D721Med (cell line): ENCODE measurements at regions not wholly inside any gene's neighbourhood (a gene's known extent, or its start where the extent isn't known, plus 50 kb on each side); places are given as distances from the start of the nearest gene placed in this dataset.
"Not testable (repeated sequence)": the region's sequence is repeated elsewhere in the genome, so short reads cannot be mapped to it uniquely, and the experiment has no call there.

ENCODE experiments used
- DNase-seq: peaks from one replicate; pipeline ENCODE4 v3.0.0; 2011; ENCODE audit warnings: low spot score; ENCODE audit not compliant: insufficient read length
- FAIRE-seq: peaks from 2 replicates; lab custom pipeline; 2011; peaks lifted over from hg19 to GRCh38; lab: Jason Lieb, UNC
- TF ChIP-seq, protein P1 (sequence below): IDR thresholded peaks from 2 replicates; pipeline ENCODE4 v1.5.1; 2012; ENCODE audit warnings: mild to moderate bottlenecking, control low read depth; ENCODE audit not compliant: insufficient read depth; ENCODE audit errors: missing control alignments

DNA sequence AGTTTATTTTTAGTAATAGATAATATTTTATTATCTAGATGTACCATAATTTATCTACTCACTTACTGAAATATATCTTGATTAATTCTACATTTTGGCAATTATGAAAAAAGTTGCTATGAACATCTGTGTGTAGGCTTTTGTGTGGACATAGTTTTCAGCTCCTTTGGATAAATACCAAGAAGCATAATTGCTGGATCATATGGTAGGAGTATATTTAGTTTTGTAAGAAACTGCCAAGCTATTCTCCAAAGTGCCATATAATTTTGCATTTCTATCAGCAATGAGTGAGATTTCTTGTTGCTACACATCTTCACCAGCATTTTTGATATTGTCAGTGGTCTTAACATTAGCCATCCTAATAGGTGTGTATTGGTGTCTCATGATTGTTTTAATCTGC, 882.6 kb upstream of the GRIA3 start:
- no peak for FAIRE-seq
- no peak for DNase-seq
- TF ChIP-seq, protein P1, sequence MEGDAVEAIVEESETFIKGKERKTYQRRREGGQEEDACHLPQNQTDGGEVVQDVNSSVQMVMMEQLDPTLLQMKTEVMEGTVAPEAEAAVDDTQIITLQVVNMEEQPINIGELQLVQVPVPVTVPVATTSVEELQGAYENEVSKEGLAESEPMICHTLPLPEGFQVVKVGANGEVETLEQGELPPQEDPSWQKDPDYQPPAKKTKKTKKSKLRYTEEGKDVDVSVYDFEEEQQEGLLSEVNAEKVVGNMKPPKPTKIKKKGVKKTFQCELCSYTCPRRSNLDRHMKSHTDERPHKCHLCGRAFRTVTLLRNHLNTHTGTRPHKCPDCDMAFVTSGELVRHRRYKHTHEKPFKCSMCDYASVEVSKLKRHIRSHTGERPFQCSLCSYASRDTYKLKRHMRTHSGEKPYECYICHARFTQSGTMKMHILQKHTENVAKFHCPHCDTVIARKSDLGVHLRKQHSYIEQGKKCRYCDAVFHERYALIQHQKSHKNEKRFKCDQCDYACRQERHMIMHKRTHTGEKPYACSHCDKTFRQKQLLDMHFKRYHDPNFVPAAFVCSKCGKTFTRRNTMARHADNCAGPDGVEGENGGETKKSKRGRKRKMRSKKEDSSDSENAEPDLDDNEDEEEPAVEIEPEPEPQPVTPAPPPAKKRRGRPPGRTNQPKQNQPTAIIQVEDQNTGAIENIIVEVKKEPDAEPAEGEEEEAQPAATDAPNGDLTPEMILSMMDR, result no peak

DNA sequence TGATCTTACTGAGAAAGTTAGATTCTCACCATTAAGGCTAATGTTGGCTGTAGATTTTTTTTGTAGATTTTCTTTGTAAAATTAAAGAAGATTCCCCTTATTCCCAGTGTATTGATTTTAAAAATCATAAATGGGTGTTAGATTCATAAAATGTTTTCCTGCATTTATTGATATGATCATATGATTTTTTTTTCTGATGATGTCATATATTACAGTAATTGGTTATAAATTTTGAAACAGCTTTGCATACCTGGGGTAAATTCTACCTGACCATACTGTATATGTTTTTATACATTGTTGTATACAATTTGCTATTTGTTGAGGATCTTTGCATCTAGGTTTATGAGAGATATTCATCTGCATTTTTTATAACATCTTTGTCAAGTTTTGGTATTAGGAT, 880.3 kb upstream of the GRIA3 start:
- TF ChIP-seq, protein P1, result no peak
- DNase-seq (no peak), FAIRE-seq (no peak)

DNA sequence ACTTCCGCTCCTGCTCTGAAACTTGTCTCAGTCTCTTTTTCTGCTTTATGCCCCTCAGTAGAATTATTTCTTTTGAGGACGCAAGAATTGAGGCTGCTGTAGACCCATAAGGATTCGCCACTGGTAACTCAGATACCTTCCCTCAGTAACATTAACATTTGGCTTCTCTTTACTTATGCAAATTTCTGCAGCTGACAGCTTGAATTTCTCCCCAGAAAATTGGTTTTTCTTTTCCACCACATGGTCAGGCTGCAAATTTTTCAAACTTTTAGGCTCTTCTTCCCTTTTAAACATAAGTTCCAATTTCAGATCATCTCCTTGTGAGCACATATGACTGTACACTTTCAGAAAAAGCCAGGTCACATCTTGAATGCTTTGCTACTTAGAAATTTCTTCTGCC, 839.3 kb upstream of the GRIA3 start:
- FAIRE-seq (no peak), DNase-seq (no peak)
- TF ChIP-seq, protein P1, result no peak

DNA sequence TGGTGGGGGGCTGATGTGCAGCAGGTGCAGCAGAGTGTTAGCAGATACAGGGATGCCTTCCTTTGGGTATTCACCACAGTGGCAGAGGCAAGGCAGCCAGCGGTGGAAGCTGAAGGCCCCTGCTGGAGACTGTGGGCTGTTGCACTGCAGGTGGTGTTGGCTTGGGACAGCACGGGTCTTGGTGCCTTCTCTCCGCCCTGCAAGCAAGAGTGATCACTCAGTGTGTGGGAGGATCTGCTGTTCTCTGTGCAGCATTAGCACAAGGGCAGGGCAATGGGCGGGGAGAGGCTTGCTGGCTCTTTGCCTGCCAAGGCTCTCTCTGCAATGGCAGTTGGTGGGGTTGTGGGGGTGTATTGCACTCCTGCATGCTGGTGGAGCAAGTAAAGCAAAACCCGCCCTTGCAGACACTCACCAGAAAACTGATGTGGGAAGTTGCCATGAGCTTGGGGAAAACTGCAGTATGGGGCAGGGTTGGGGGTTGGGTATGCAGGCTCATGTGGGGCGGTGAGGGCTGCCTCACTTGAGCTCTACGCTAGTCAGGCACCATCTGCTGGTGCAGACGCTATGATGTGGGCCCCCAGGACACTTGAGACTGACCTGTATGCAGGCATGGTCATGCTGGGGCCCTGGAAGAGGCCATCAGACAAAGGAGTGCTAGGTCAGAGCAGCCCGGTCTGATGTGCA, 820.8 kb upstream of the GRIA3 start:
- TF ChIP-seq, protein P1, result no peak
- DNase-seq (no peak), FAIRE-seq (no peak)

DNA sequence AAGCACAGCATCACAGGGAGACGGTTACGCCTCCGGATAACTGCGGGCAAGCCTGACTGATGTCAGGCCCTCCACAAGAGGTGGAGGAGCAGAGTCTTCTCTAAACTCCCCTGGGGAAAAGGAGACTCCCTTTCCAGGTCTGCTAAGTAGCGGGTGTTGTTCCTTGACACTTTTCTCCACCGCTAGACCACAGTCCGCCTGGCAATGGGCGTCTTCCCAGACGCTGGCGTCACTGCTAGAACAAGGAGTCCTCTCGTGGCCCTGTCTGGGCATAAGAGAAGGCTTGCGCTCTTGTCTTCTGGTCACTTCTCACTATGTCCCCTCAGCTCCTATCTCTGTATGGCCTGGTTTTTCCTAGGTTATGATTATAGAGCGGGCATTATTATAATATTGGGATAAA, 808.5 kb upstream of the GRIA3 start:
- DNase-seq, FAIRE-seq: not testable (repeated sequence)

DNA sequence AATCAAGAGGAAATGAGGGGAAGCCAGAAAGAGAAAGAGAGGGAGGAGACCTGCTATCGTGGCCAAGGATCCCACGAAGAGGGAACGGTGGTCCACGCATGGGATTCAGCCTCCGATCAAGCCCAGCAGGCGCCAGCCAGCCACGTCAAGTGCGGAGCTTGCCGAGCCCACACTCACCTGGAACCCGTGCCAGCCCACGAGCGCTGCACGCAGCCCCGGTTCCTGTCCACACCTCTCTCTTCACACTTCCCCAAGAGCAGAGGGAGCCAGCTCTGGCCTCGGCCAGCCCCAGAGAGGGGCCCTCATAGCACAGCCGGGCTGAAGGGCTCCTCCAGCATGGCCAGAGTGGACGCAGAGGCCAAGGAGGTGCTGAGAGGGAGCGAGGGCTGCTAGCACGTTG, 795.1 kb upstream of the GRIA3 start:
- no peak for DNase-seq
- TF ChIP-seq, protein P1, result no peak
- no peak for FAIRE-seq

DNA sequence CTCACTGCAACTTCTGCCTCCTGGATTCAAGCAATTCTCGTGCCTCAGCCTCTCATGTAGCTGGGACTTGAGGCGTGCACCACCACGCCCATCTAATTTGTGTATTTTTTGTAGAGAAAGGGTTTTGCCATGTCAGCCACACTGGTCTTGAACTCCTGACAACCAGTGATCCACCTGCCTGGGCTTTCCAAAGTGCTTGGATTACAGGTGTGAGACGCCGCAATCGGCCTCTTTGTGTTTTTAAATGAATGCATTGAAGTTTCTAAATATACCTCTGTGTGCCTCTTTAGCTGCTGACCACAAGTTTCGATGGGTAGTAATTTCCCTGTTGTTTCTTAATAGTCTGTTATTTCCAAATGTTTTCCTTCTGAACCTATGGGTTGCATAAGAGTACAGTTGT, 765.3 kb upstream of the GRIA3 start:
- FAIRE-seq, result no peak
- no peak for DNase-seq

More for the DNA sequence above, 765.3 kb upstream of the GRIA3 start:
- TF ChIP-seq, protein P1, result no peak
